ENCODE measurements at regions not wholly inside any gene's neighbourhood (a gene's known extent, or its start where the extent isn't known, plus 50 kb on each side); places are given as distances from the start of the nearest gene placed in this dataset.
"Not testable (repeated sequence)": the region's sequence is repeated elsewhere in the genome, so short reads cannot be mapped to it uniquely, and the experiment has no call there.

- DNase-seq = no peak
Observed at GRCh38 chr7:132029369-132030085, 473.1 kb upstream of the PODXL start.

- no peak for DNase-seq
Observed at GRCh38 chr7:132028144-132028920, 471.9 kb upstream of the PODXL start.

GRCh38 chr7:132024290-132024689, 467.9 kb upstream of the PODXL start:
- DNase-seq = no peak

GRCh38 chr7:132023466-132023865, 467.0 kb upstream of the PODXL start:
- no peak for DNase-seq

- DNase-seq = no peak
Observed at GRCh38 chr7:132022188-132022587, 465.8 kb upstream of the PODXL start.

- DNase-seq = no peak
Observed at GRCh38 chr7:132019703-132020102, 463.3 kb upstream of the PODXL start.

GRCh38 chr7:132009778-132010177, 453.4 kb upstream of the PODXL start:
- peak; percentile 2 for DNase-seq

- no peak for DNase-seq
Observed at GRCh38 chr7:132004529-132004928, 448.1 kb upstream of the PODXL start.

- no peak for DNase-seq
Observed at GRCh38 chr7:132002343-132002968, 446.0 kb upstream of the PODXL start.

GRCh38 chr7:132001146-132001545, 444.7 kb upstream of the PODXL start:
- no peak for DNase-seq

- no peak for DNase-seq
Observed at GRCh38 chr7:131999193-131999592, 442.8 kb upstream of the PODXL start.

- no peak for DNase-seq
Observed at GRCh38 chr7:131995324-131995723, 438.9 kb upstream of the PODXL start.

- not testable (repeated sequence) for DNase-seq
Observed at GRCh38 chr7:131981069-131981468, 424.6 kb upstream of the PODXL start.

- DNase-seq = not testable (repeated sequence)
Observed at GRCh38 chr7:131978118-131978517, 421.7 kb upstream of the PODXL start.

GRCh38 chr7:131976411-131976810, 420.0 kb upstream of the PODXL start:
- DNase-seq = no peak

GRCh38 chr7:131974671-131975070, 418.2 kb upstream of the PODXL start:
- no peak for DNase-seq

GRCh38 chr7:131972251-131972650, 415.8 kb upstream of the PODXL start:
- no peak for DNase-seq

- no peak for DNase-seq
Observed at GRCh38 chr7:131970602-131971001, 414.2 kb upstream of the PODXL start.

- DNase-seq = no peak
Observed at GRCh38 chr7:131969560-131969959, 413.1 kb upstream of the PODXL start.

- DNase-seq = no peak
Observed at GRCh38 chr7:131967216-131967730, 410.8 kb upstream of the PODXL start.

GRCh38 chr7:131964203-131964602, 407.8 kb upstream of the PODXL start:
- DNase-seq = no peak

GRCh38 chr7:131961054-131961680, 404.7 kb upstream of the PODXL start:
- DNase-seq = peak; percentile 70

- no peak for DNase-seq
Observed at GRCh38 chr7:131959106-131959812, 402.8 kb upstream of the PODXL start.

Measured in NCI-H69 (cell line).